Ishikawa (cell line): ENCODE measurements at regions not wholly inside any gene's neighbourhood (a gene's known extent, or its start where the extent isn't known, plus 50 kb on each side); places are given as distances from the start of the nearest gene placed in this dataset.

ENCODE experiments used
- CREB1 ChIP-seq: IDR thresholded peaks from 2 replicates; pipeline ENCODE4 v1.6.1; 2012; ENCODE audit warnings: low read depth
- EGR1 ChIP-seq: IDR thresholded peaks from 2 replicates; pipeline ENCODE4 v1.6.1; 2012
- EP300 ChIP-seq: IDR thresholded peaks from 2 replicates; pipeline ENCODE4 v1.6.1; 2012; ENCODE audit warnings: borderline replicate concordance
- MAX ChIP-seq: IDR thresholded peaks from 2 replicates; pipeline ENCODE4 v1.6.1; 2012
- NFIC ChIP-seq: IDR thresholded peaks from 2 replicates; pipeline ENCODE4 v1.6.1; 2012
- REST ChIP-seq: IDR thresholded peaks from 2 replicates; pipeline ENCODE4 v1.6.1; 2012; ENCODE audit warnings: low read depth, mild to moderate bottlenecking
- USF1 ChIP-seq: IDR thresholded peaks from 2 replicates; pipeline ENCODE4 v1.6.1; 2012

DNA sequence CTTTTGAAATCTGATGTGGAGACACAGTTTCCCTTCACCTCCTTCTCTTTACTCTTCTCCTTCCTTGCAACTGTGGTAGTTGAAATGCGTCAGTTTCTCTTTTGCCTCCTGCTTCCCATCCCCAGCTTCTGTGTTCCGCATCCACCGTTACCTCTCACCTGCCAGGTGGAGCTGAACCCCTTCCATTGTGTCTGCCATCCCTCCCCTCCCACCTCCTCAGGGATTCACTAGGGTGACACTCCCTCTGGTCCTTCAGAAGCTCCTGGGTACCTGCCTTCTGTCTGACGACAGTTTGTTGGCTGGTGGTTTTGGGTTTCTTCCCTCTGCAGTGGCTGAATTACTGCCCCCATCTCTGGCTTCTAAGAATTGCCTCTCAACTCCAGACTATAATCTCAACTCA is 132.1 kb downstream of the SLC24A2 start:
- TF ChIP-seq NFIC (no peak), EP300 (no peak), EGR1 (no peak), CREB1 (no peak), REST (no peak), MAX (no peak), USF1 (no peak)
